Left lung (tissue), 4 donors: ENCODE measurements at regions not wholly inside any gene's neighbourhood (a gene's known extent, or its start where the extent isn't known, plus 50 kb on each side); places are given as distances from the start of the nearest gene placed in this dataset.

Experiments used
- ATAC-seq: fragments of 200-7000 bp; cut with Tn5 transposase; one replicate; pipeline ENCODE4 v1.9.1; 2020; ENCODE audit warnings: moderate library complexity
- DNase-seq, 4 donors: peaks; one replicate each; pipeline ENCODE4 v3.0.0-alpha.2; 2013 to 2020
- H3K27ac ChIP-seq, 2 donors: fragments of 200-600 bp; sonication (generic) in 1 of 2; one replicate each; pipeline versions ENCODE4 v1.5.0 to v1.8.0; 2020 to 2021
- H3K27me3 ChIP-seq, 2 donors: fragments of 200-600 bp; sonication (generic) in 1 of 2; one replicate each; pipeline versions ENCODE4 v1.5.0 to v1.8.0; 2020 to 2021
- H3K36me3 ChIP-seq, 2 donors: fragments of 200-600 bp; sonication (generic) in 1 of 2; one replicate each; pipeline versions ENCODE4 v1.5.0 to v1.8.0; 2020 to 2021
- H3K4me1 ChIP-seq, 2 donors: fragments of 200-600 bp; one replicate each; pipeline ENCODE4 v1.8.0; 2021
- H3K4me3 ChIP-seq, 2 donors: fragments of 200-600 bp; sonication (generic) in 1 of 2; one replicate each; pipeline versions ENCODE4 v1.5.0 to v1.8.0; 2020 to 2021; ENCODE audit warnings: mild to moderate bottlenecking in 1 of 2
- H3K9me3 ChIP-seq, 2 donors: fragments of 200-600 bp; sonication (generic) in 1 of 2; one replicate each; pipeline versions ENCODE4 v1.5.0 to v1.8.0; 2020 to 2021
- CTCF ChIP-seq, 2 donors: fragments of 200-600 bp; sonication (generic) in 1 of 2; IDR thresholded peaks; one replicate each; pipeline versions ENCODE4 v1.5.0 to v1.8.0; 2021; ENCODE audit warnings: antibody characterized with exemption in 2 of 2
- intact Hi-C, 2 donors: fragments of 100-400 bp; cut with DNase I; formaldehyde crosslinking; loops; one replicate each; pipeline versions ENCODE4 v1.11.2 to v1.14.2; 2022
- donor health status: DM: no; HTN: yes; CAD: no.
- donor health status: DM: no; HTN: no; CAD: no.

- DNase-seq (no peak), ATAC-seq (no peak)
- Histone ChIP-seq H3K36me3 (no peaks in the 10 kb centered on the region), H3K27ac (no peak overlapping the region), H3K27me3 (no peaks in the 10 kb centered on the region), H3K9me3 (no peaks in the 10 kb centered on the region), H3K4me3 (no peak overlapping the region), H3K4me1 (no peaks in the 10 kb centered on the region)
- intact Hi-C loops: no loop called here
- TF ChIP-seq CTCF (IDR thresholded peaks at IDR 0.05): no peak
Observed at GRCh38 chr12:5232826-5233500, 189.3 kb downstream of the KCNA5 start.

GRCh38 chr12:5236022-5236640, 192.5 kb downstream of the KCNA5 start:
- TF ChIP-seq CTCF (IDR thresholded peaks at IDR 0.05): no peak
- intact Hi-C loops: no loop called here
- Histone ChIP-seq H3K4me3 (no peak overlapping the region), H3K4me1 (no peaks in the 10 kb centered on the region), H3K36me3 (no peaks in the 10 kb centered on the region), H3K27ac (no peak overlapping the region), H3K9me3 (no peaks in the 10 kb centered on the region), H3K27me3 (no peaks in the 10 kb centered on the region)
- DNase-seq (peak in 2 of 4 donors; percentile 45 to 68), ATAC-seq (no peak)

- no peaks in the 10 kb centered on the region for H3K4me1 ChIP-seq
- intact Hi-C loops: no loop called here
- H3K36me3 ChIP-seq: no peaks in the 10 kb centered on the region
- H3K4me3 ChIP-seq: no peak overlapping the region
- no peaks in the 10 kb centered on the region for H3K27me3 ChIP-seq
- no peak for ATAC-seq
- DNase-seq: no peak
- TF ChIP-seq CTCF (IDR thresholded peaks at IDR 0.05): no peak
- no peak overlapping the region for H3K27ac ChIP-seq
- no peaks in the 10 kb centered on the region for H3K9me3 ChIP-seq
Observed at GRCh38 chr12:5242440-5242839, 189.5 kb upstream of the NTF3 start.

- H3K4me1 ChIP-seq: no peaks in the 10 kb centered on the region
- intact Hi-C loops: no loop called here
- H3K27me3 ChIP-seq: no peaks in the 10 kb centered on the region
- H3K36me3 ChIP-seq: no peaks in the 10 kb centered on the region
- TF ChIP-seq CTCF (IDR thresholded peaks at IDR 0.05): no peak
- no peak for ATAC-seq
- no peak for DNase-seq
- no peak overlapping the region for H3K4me3 ChIP-seq
- no peak overlapping the region for H3K27ac ChIP-seq
- no peaks in the 10 kb centered on the region for H3K9me3 ChIP-seq
Observed at GRCh38 chr12:5243014-5243413, 188.9 kb upstream of the NTF3 start.

GRCh38 chr12:5244513-5244972, 187.4 kb upstream of the NTF3 start:
- Histone ChIP-seq H3K27me3 (no peaks in the 10 kb centered on the region), H3K4me3 (no peak overlapping the region), H3K36me3 (no peaks in the 10 kb centered on the region), H3K9me3 (no peaks in the 10 kb centered on the region), H3K4me1 (no peaks in the 10 kb centered on the region), H3K27ac (no peak overlapping the region)
- ATAC-seq (peak; percentile 24), DNase-seq (peak in 1 of 4 donors; percentile 7)
- intact Hi-C loops: no loop called here
- TF ChIP-seq CTCF (IDR thresholded peaks at IDR 0.05): no peak
